Endothelial cell of umbilical vein (primary cell): ENCODE measurements at regions not wholly inside any gene's neighbourhood (a gene's known extent, or its start where the extent isn't known, plus 50 kb on each side); places are given as distances from the start of the nearest gene placed in this dataset.
"Not testable (repeated sequence)": the region's sequence is repeated elsewhere in the genome, so short reads cannot be mapped to it uniquely, and the experiment has no call there.

Experiments used
- EZH2 ChIP-seq: IDR thresholded peaks from 2 replicates; pipeline ENCODE4 v1.6.1; 2012; ENCODE audit warnings: borderline replicate concordance, low read depth, mild to moderate bottlenecking, moderate library complexity, low read length, inconsistent platforms; ENCODE audit not compliant: severe bottlenecking
- JUN ChIP-seq: IDR thresholded peaks from 2 replicates; pipeline ENCODE4 v1.6.1; 2011; ENCODE audit warnings: borderline replicate concordance, low read depth; ENCODE audit not compliant: insufficient read length, insufficient read depth
- MAX ChIP-seq: IDR thresholded peaks from 2 replicates; pipeline ENCODE4 v1.6.1; 2011; ENCODE audit not compliant: insufficient read depth, insufficient read length
- MYC ChIP-seq: IDR thresholded peaks from one replicate; pipeline ENCODE4 v1.6.1; 2011; ENCODE audit warnings: mild to moderate bottlenecking, low read depth, low read length
- POLR2A ChIP-seq: IDR thresholded peaks from 2 replicates; pipeline ENCODE4 v1.6.1; 2012; ENCODE audit warnings: low read depth, mild to moderate bottlenecking, control low read depth, low read length
- POLR2AphosphoS5 ChIP-seq: IDR thresholded peaks from 2 replicates; pipeline ENCODE4 v1.6.1; 2012; ENCODE audit warnings: low read depth, mild to moderate bottlenecking, control low read depth, low read length, moderate library complexity; ENCODE audit not compliant: insufficient read depth
- TF ChIP-seq, protein P1 (sequence below), 2 donors: IDR thresholded peaks; 1 replicate in 1 of 2; 2 replicates in 1 of 2; pipeline ENCODE4 v1.5.1; 2011; ENCODE audit warnings: low read length in 2 of 2, mild to moderate bottlenecking in 2 of 2, moderate library complexity in 2 of 2, control low read depth in 1 of 2, inconsistent platforms in 1 of 2, low read depth in 1 of 2; ENCODE audit not compliant: insufficient read depth in 1 of 2; ENCODE audit errors: extremely low read depth in 1 of 2

DNA sequence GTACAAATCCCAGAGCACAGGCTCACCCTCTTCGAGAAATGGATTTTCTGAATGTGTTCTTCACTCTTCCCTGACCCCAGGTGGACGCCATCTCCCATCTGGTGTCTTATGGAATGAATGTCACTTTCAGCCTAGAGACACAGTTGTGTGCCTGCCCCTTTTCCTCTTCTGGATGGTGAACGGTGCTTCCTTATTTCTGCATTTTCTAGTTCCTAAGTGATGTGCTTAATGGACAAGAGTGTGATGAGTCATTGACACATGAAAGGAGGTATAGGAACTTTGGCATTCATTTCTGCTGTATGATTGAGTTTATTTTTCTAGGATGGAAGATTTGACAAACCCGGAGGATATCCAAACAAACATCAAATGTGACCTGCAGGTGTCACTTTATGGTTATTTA is 114.9 kb upstream of the PTPN20 start:
- TF ChIP-seq MAX, JUN, MYC, POLR2AphosphoS5, EZH2, POLR2A: not testable (repeated sequence)
- TF ChIP-seq, protein P1, sequence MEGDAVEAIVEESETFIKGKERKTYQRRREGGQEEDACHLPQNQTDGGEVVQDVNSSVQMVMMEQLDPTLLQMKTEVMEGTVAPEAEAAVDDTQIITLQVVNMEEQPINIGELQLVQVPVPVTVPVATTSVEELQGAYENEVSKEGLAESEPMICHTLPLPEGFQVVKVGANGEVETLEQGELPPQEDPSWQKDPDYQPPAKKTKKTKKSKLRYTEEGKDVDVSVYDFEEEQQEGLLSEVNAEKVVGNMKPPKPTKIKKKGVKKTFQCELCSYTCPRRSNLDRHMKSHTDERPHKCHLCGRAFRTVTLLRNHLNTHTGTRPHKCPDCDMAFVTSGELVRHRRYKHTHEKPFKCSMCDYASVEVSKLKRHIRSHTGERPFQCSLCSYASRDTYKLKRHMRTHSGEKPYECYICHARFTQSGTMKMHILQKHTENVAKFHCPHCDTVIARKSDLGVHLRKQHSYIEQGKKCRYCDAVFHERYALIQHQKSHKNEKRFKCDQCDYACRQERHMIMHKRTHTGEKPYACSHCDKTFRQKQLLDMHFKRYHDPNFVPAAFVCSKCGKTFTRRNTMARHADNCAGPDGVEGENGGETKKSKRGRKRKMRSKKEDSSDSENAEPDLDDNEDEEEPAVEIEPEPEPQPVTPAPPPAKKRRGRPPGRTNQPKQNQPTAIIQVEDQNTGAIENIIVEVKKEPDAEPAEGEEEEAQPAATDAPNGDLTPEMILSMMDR (IDR thresholded peaks at IDR 0.05; ENCODE audit: extremely low read depth in 1 of 2, insufficient read depth in 1 of 2, low read depth in 1 of 2, low read length in 2 of 2), result not testable (repeated sequence)
